ENCODE measurements at regions not wholly inside any gene's neighbourhood (a gene's known extent, or its start where the extent isn't known, plus 50 kb on each side); places are given as distances from the start of the nearest gene placed in this dataset.

GRCh38 chr6:95768539-95768938, 191.2 kb downstream of the MANEA start:
- CTCF ChIA-PET, result no interaction called here
- no peak overlapping the region for H3K4me3 Mint-ChIP-seq
- no peaks in the 10 kb centered on the region for H3K27me3 ChIP-seq (ENCODE audit: control insufficient read depth in 2 of 2, insufficient read depth in 2 of 2, low read length in 2 of 2)

GRCh38 chr6:95777338-95777737, 200.0 kb downstream of the MANEA start:
- Histone ChIP-seq H3K27me3 (ENCODE audit: control insufficient read depth in 2 of 2, insufficient read depth in 2 of 2, low read length in 2 of 2) (no peaks in the 10 kb centered on the region), H3K9me3 (ENCODE audit: control insufficient read depth in 2 of 3, low read length in 3 of 3) (no peaks in the 10 kb centered on the region), H3K4me3 (ENCODE audit: low read length) (no peak overlapping the region), H3K36me3 (ENCODE audit: control insufficient read depth in 2 of 3, insufficient read depth in 3 of 3, low read length in 3 of 3) (no peaks in the 10 kb centered on the region), H3K27ac (ENCODE audit: low read depth, low read length) (no peak overlapping the region), H3K4me1 (ENCODE audit: control insufficient read depth in 2 of 2, insufficient read depth in 2 of 2, low read length in 2 of 2) (no peaks in the 10 kb centered on the region)
- peaks cover 0 to 9% (median 0%) of the 10 kb centered on the region in 11 donors for H3K9me3 Mint-ChIP-seq
- H3K27me3 Mint-ChIP-seq, result peaks cover 0 to 4% (median 0%) of the 10 kb centered on the region in 5 donors
- H3K4me1 Mint-ChIP-seq, result no peaks in the 10 kb centered on the region
- POLR2A ChIA-PET, result no interaction called here
- intact Hi-C loops (cut with micrococcal nuclease), result no loop called here
- ATAC-seq (no peak), DNase-seq (no peak)
- no peak overlapping the region for H3K27ac Mint-ChIP-seq
- no peak overlapping the region for H3K4me3 Mint-ChIP-seq
- CTCF ChIA-PET, result no interaction called here
- no peaks in the 10 kb centered on the region for H3K36me3 Mint-ChIP-seq

More at GRCh38 chr6:95768539-95768938, 191.2 kb downstream of the MANEA start:
- peaks cover 0 to 5% (median 0%) of the 10 kb centered on the region in 11 donors for H3K9me3 Mint-ChIP-seq
- no peaks in the 10 kb centered on the region for H3K9me3 ChIP-seq (ENCODE audit: control insufficient read depth in 2 of 3, low read length in 3 of 3)
- H3K27ac ChIP-seq (ENCODE audit: low read depth, low read length), result no peak overlapping the region
- no peaks in the 10 kb centered on the region for H3K4me1 Mint-ChIP-seq
- H3K27ac Mint-ChIP-seq, result no peak overlapping the region
- H3K27me3 Mint-ChIP-seq, result peaks cover 0 to 4% (median 0%) of the 10 kb centered on the region in 5 donors
- no peaks in the 10 kb centered on the region for H3K36me3 ChIP-seq (ENCODE audit: control insufficient read depth in 2 of 3, insufficient read depth in 3 of 3, low read length in 3 of 3)
- DNase-seq, result no peak
- no peak overlapping the region for H3K4me3 ChIP-seq (ENCODE audit: low read length)
- intact Hi-C loops (cut with micrococcal nuclease), result no loop called here
- no peaks in the 10 kb centered on the region for H3K4me1 ChIP-seq (ENCODE audit: control insufficient read depth in 2 of 2, insufficient read depth in 2 of 2, low read length in 2 of 2)
- no peak for ATAC-seq
- no peaks in the 10 kb centered on the region for H3K36me3 Mint-ChIP-seq
- POLR2A ChIA-PET, result no interaction called here

- Mint-ChIP-seq H3K4me3 (no peak overlapping the region), H3K27me3 (no peaks in the 10 kb centered on the region), H3K4me1 (no peaks in the 10 kb centered on the region), H3K9me3 (peaks cover 0 to 5% (median 0%) of the 10 kb centered on the region in 11 donors), H3K27ac (no peak overlapping the region), H3K36me3 (no peaks in the 10 kb centered on the region)
- Histone ChIP-seq H3K4me3 (ENCODE audit: low read length) (no peak overlapping the region), H3K36me3 (ENCODE audit: control insufficient read depth in 2 of 3, insufficient read depth in 3 of 3, low read length in 3 of 3) (no peaks in the 10 kb centered on the region), H3K27me3 (ENCODE audit: control insufficient read depth in 2 of 2, insufficient read depth in 2 of 2, low read length in 2 of 2) (no peaks in the 10 kb centered on the region), H3K27ac (ENCODE audit: low read depth, low read length) (no peak overlapping the region), H3K9me3 (ENCODE audit: control insufficient read depth in 2 of 3, low read length in 3 of 3) (no peaks in the 10 kb centered on the region), H3K4me1 (ENCODE audit: control insufficient read depth in 2 of 2, insufficient read depth in 2 of 2, low read length in 2 of 2) (no peaks in the 10 kb centered on the region)
- DNase-seq, result no peak
- ChIA-PET CTCF (no interaction called here), POLR2A (no interaction called here)
- no peak for ATAC-seq
- intact Hi-C loops (cut with micrococcal nuclease), result no loop called here
Observed at GRCh38 chr6:95780037-95780436, 202.7 kb downstream of the MANEA start.

GRCh38 chr6:95784019-95784418, 206.7 kb downstream of the MANEA start:
- DNase-seq, result no peak
- Mint-ChIP-seq H3K4me3 (no peak overlapping the region), H3K4me1 (no peaks in the 10 kb centered on the region), H3K27me3 (no peaks in the 10 kb centered on the region), H3K27ac (no peak overlapping the region), H3K9me3 (no peaks in the 10 kb centered on the region), H3K36me3 (no peaks in the 10 kb centered on the region)
- no peaks in the 10 kb centered on the region for H3K9me3 ChIP-seq (ENCODE audit: control insufficient read depth in 2 of 3, low read length in 3 of 3)
- H3K4me1 ChIP-seq (ENCODE audit: control insufficient read depth in 2 of 2, insufficient read depth in 2 of 2, low read length in 2 of 2), result no peaks in the 10 kb centered on the region
- intact Hi-C loops (cut with micrococcal nuclease), result no loop called here
- no peak overlapping the region for H3K4me3 ChIP-seq (ENCODE audit: low read length)
- ChIA-PET POLR2A (no interaction called here), CTCF (no interaction called here)
- no peaks in the 10 kb centered on the region for H3K27me3 ChIP-seq (ENCODE audit: control insufficient read depth in 2 of 2, insufficient read depth in 2 of 2, low read length in 2 of 2)
- H3K27ac ChIP-seq (ENCODE audit: low read depth, low read length), result no peak overlapping the region
- H3K36me3 ChIP-seq (ENCODE audit: control insufficient read depth in 2 of 3, insufficient read depth in 3 of 3, low read length in 3 of 3), result no peaks in the 10 kb centered on the region
- ATAC-seq, result no peak

GRCh38 chr6:95784869-95785268, 207.5 kb downstream of the MANEA start:
- POLR2A ChIA-PET, result no interaction called here
- Histone ChIP-seq H3K27ac (ENCODE audit: low read depth, low read length) (no peak overlapping the region), H3K4me1 (ENCODE audit: control insufficient read depth in 2 of 2, insufficient read depth in 2 of 2, low read length in 2 of 2) (no peaks in the 10 kb centered on the region), H3K27me3 (ENCODE audit: control insufficient read depth in 2 of 2, insufficient read depth in 2 of 2, low read length in 2 of 2) (no peaks in the 10 kb centered on the region), H3K9me3 (ENCODE audit: control insufficient read depth in 2 of 3, low read length in 3 of 3) (no peaks in the 10 kb centered on the region), H3K36me3 (ENCODE audit: control insufficient read depth in 2 of 3, insufficient read depth in 3 of 3, low read length in 3 of 3) (no peaks in the 10 kb centered on the region), H3K4me3 (ENCODE audit: low read length) (no peak overlapping the region)
- H3K4me1 Mint-ChIP-seq, result no peaks in the 10 kb centered on the region
- CTCF ChIA-PET, result interaction anchor here (0.6 kb wide), 1 partner anchor 1321 kb away, joined by 3 read pairs; no protein-coding TSS in a partner anchor
- H3K36me3 Mint-ChIP-seq, result no peaks in the 10 kb centered on the region
- H3K4me3 Mint-ChIP-seq, result no peak overlapping the region
- ATAC-seq, result no peak
- H3K9me3 Mint-ChIP-seq, result no peaks in the 10 kb centered on the region
- intact Hi-C loops (cut with micrococcal nuclease), result no loop called here
- no peak overlapping the region for H3K27ac Mint-ChIP-seq
- no peak for DNase-seq
- no peaks in the 10 kb centered on the region for H3K27me3 Mint-ChIP-seq

- ATAC-seq, result no peak
- no peaks in the 10 kb centered on the region for H3K4me1 ChIP-seq (ENCODE audit: control insufficient read depth in 2 of 2, insufficient read depth in 2 of 2, low read length in 2 of 2)
- no peak overlapping the region for H3K4me3 ChIP-seq (ENCODE audit: low read length)
- no peak overlapping the region for H3K27ac Mint-ChIP-seq
- intact Hi-C loops (cut with micrococcal nuclease), result no loop called here
- H3K36me3 Mint-ChIP-seq, result no peaks in the 10 kb centered on the region
- ChIA-PET POLR2A (no interaction called here), CTCF (no interaction called here)
- no peak for DNase-seq
- H3K4me1 Mint-ChIP-seq, result no peaks in the 10 kb centered on the region
- H3K27ac ChIP-seq (ENCODE audit: low read depth, low read length), result no peak overlapping the region
- no peak overlapping the region for H3K4me3 Mint-ChIP-seq
- no peaks in the 10 kb centered on the region for H3K27me3 Mint-ChIP-seq
- H3K27me3 ChIP-seq (ENCODE audit: control insufficient read depth in 2 of 2, insufficient read depth in 2 of 2, low read length in 2 of 2), result no peaks in the 10 kb centered on the region
- H3K9me3 ChIP-seq (ENCODE audit: control insufficient read depth in 2 of 3, low read length in 3 of 3), result no peaks in the 10 kb centered on the region
- no peaks in the 10 kb centered on the region for H3K9me3 Mint-ChIP-seq
- no peaks in the 10 kb centered on the region for H3K36me3 ChIP-seq (ENCODE audit: control insufficient read depth in 2 of 3, insufficient read depth in 3 of 3, low read length in 3 of 3)
Observed at GRCh38 chr6:95785785-95786184, 208.4 kb downstream of the MANEA start.

GRCh38 chr6:95786802-95787201, 209.5 kb downstream of the MANEA start:
- H3K27ac ChIP-seq (ENCODE audit: low read depth, low read length), result no peak overlapping the region
- no peak overlapping the region for H3K27ac Mint-ChIP-seq
- H3K27me3 ChIP-seq (ENCODE audit: control insufficient read depth in 2 of 2, insufficient read depth in 2 of 2, low read length in 2 of 2), result no peaks in the 10 kb centered on the region
- intact Hi-C loops (cut with micrococcal nuclease), result no loop called here
- no peaks in the 10 kb centered on the region for H3K9me3 Mint-ChIP-seq
- ATAC-seq (no peak), DNase-seq (no peak)
- ChIA-PET CTCF (no interaction called here), POLR2A (no interaction called here)
- no peaks in the 10 kb centered on the region for H3K36me3 ChIP-seq (ENCODE audit: control insufficient read depth in 2 of 3, insufficient read depth in 3 of 3, low read length in 3 of 3)
- no peaks in the 10 kb centered on the region for H3K4me1 ChIP-seq (ENCODE audit: control insufficient read depth in 2 of 2, insufficient read depth in 2 of 2, low read length in 2 of 2)
- no peak overlapping the region for H3K4me3 Mint-ChIP-seq
- no peaks in the 10 kb centered on the region for H3K4me1 Mint-ChIP-seq
- no peaks in the 10 kb centered on the region for H3K27me3 Mint-ChIP-seq
- no peaks in the 10 kb centered on the region for H3K9me3 ChIP-seq (ENCODE audit: control insufficient read depth in 2 of 3, low read length in 3 of 3)
- no peaks in the 10 kb centered on the region for H3K36me3 Mint-ChIP-seq
- no peak overlapping the region for H3K4me3 ChIP-seq (ENCODE audit: low read length)

Data from naive thymus-derived CD4-positive, alpha-beta T cell (primary cell).